Stomach (tissue), 4 donors: ENCODE measurements at regions not wholly inside any gene's neighbourhood (a gene's known extent, or its start where the extent isn't known, plus 50 kb on each side); places are given as distances from the start of the nearest gene placed in this dataset.

Source experiments
- CTCF ChIP-seq, 7 experiments: fragments of 450-650 bp in 4 of 7; fragments of 200-600 bp in 3 of 7; sonication (generic) in 3 of 7; IDR thresholded peaks; one replicate each; pipeline ENCODE4 v1.5.1; 2016 to 2019; ENCODE audit warnings: antibody characterized with exemption in 7 of 7, control low read depth in 2 of 7, mild to moderate bottlenecking in 1 of 7
- POLR2A ChIP-seq, 4 donors: fragments of 450-650 bp; IDR thresholded peaks; one replicate each; pipeline ENCODE4 v1.6.1; 2016; ENCODE audit warnings: antibody characterized with exemption in 4 of 4, control low read depth in 2 of 4, mild to moderate bottlenecking in 1 of 4, moderate library complexity in 1 of 4

GRCh38 chr6:125682939-125683338, 66.5 kb upstream of the HEY2 start:
- TF ChIP-seq POLR2A (IDR thresholded peaks at IDR 0.05) (no peak), CTCF (IDR thresholded peaks at IDR 0.05) (no peak)
